ENCODE measurements at regions not wholly inside any gene's neighbourhood (a gene's known extent, or its start where the extent isn't known, plus 50 kb on each side); places are given as distances from the start of the nearest gene placed in this dataset.

DNA sequence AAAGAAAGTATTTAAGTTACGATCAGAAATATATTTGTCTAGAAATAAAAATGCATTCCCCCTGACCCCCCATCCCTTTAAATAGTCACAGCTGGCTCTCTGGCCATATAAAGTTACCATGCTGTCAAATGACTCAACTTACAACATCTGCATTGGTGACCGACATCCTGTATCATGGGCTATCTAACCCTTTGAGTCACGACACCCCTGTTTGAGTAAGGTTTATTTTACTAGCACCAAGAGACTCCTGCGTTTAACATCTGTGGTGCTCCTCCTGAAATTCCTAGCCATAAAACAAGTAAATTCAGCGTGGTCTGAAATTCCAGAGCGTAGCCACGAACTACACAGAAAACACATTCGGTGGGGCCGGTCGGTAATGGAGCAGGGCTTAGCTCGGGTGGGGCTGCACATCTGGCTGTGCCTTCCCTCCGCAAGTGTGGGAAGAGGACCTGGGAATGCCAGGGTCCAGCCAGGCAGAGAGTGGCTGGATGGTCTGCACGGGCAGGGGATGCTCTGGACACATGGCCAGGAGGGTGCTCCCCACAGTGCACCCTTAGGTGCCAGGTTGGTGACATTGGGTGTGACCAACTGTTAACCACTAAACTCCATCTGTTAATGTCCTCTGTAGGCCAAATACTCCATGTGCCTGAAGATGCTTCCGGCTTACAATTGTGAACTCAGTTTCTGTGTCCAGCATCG, 53.0 kb upstream of the CLDN14 start:
- H3K27ac ChIP-seq (ENCODE audit: low read length), result no peak overlapping the region
- 80% methylated on average over 1 of the region's 15 CpGs for WGBS (ENCODE audit: insufficient coverage, low lambda C conversion rate)
- no peak for DNase-seq

DNA sequence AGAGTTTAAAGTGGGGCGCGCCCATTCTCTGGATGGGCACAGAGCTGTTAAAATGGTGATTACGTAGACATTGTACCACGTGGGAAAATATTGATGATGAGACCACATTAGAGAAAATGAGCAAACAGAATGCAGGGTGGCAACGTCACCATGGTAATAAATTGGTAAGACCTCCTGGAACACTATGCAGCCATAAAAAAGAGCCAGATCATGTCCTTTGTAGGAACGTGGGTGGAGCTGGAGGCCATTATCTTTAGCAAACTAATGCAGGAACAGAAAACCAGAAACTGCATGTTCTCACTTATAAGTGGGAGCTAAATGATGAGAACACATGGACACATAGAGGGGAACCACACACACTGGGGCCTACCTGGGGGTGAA, 53.5 kb upstream of the CLDN14 start:
- H3K9me3 ChIP-seq (ENCODE audit: control insufficient read depth, low read depth, low read length), result no peaks in the 10 kb centered on the region
- no peak overlapping the region for H3K4me3 ChIP-seq (ENCODE audit: low read length)
- H3K4me1 ChIP-seq (ENCODE audit: control insufficient read depth, insufficient read depth, low read length), result no peaks in the 10 kb centered on the region
- peaks cover 12% of the 10 kb centered on the region for H3K27me3 ChIP-seq (ENCODE audit: control insufficient read depth, insufficient read depth, low read length)
- no peaks in the 10 kb centered on the region for H3K36me3 ChIP-seq (ENCODE audit: control insufficient read depth, insufficient read depth, low read length)
- H3K27ac ChIP-seq (ENCODE audit: low read length), result no peak overlapping the region
- DNase-seq, result no peak
- WGBS (ENCODE audit: insufficient coverage, low lambda C conversion rate), result 83% methylated on average over 1 of the region's 6 CpGs

More for the DNA sequence above, 53.0 kb upstream of the CLDN14 start:
- Histone ChIP-seq H3K9me3 (ENCODE audit: control insufficient read depth, low read depth, low read length) (no peaks in the 10 kb centered on the region), H3K27me3 (ENCODE audit: control insufficient read depth, insufficient read depth, low read length) (peaks cover 16% of the 10 kb centered on the region), H3K36me3 (ENCODE audit: control insufficient read depth, insufficient read depth, low read length) (no peaks in the 10 kb centered on the region), H3K4me1 (ENCODE audit: control insufficient read depth, insufficient read depth, low read length) (no peaks in the 10 kb centered on the region), H3K4me3 (ENCODE audit: low read length) (no peak overlapping the region)

DNA sequence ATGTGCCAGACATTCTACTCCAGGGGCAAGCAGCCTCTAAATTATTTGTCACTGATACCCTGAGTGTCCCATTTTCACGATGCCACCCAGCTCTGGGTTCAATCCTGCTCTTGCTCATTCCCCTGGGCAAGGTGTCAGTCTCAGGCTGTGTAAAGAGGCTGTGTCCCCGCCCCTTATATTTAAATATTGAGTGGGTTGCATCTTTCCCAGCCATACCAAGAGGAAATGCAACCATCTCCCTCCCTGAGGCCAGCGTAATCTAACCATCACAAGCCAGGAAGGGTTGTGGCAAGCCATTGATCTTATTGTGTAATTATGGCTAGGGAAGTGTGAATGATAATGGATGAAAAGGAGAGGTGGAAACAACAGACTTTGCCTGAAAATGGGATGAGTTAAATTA, 54.7 kb upstream of the CLDN14 start:
- no CpG with 5 or more reads among the region's 3 CpGs for WGBS (ENCODE audit: insufficient coverage, low lambda C conversion rate)
- H3K4me3 ChIP-seq (ENCODE audit: low read length), result no peak overlapping the region
- H3K4me1 ChIP-seq (ENCODE audit: control insufficient read depth, insufficient read depth, low read length), result no peaks in the 10 kb centered on the region
- no peak for DNase-seq
- H3K27me3 ChIP-seq (ENCODE audit: control insufficient read depth, insufficient read depth, low read length), result peaks cover 9% of the 10 kb centered on the region
- no peaks in the 10 kb centered on the region for H3K36me3 ChIP-seq (ENCODE audit: control insufficient read depth, insufficient read depth, low read length)
- no peak overlapping the region for H3K27ac ChIP-seq (ENCODE audit: low read length)
- H3K9me3 ChIP-seq (ENCODE audit: control insufficient read depth, low read depth, low read length), result no peaks in the 10 kb centered on the region

DNA sequence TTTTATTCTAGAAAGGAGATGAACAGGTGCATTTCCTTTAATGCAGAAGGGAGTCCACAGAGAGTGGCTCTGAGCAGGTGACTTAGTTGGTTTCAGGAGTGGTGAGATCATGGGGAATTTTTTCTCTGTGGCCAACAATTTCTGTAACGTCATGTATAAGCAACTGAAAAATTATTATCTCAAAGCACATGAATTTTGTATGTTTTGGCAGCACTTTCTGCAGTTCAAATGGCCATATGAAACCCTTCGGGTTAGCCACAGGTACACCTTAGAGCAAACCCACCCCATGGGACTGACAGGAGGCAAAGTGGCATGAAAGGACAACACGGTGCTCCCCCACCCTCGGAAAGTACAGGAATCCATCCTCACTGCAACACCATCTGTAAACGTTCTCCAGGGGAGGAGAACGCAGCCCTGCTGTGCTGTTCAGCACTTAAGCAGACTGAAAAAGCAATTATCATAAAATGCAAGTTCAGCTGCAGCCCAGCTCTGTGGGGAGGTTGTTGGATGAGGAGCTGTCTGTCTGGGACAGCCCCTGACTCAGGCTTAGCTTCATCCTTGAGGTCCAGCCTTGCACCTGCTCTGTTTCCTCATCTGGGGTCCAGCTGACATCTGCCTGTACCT, 55.8 kb upstream of the CLDN14 start:
- WGBS (ENCODE audit: insufficient coverage, low lambda C conversion rate), result no CpG with 5 or more reads among the region's 6 CpGs
- H3K27me3 ChIP-seq (ENCODE audit: control insufficient read depth, insufficient read depth, low read length), result peaks cover 10% of the 10 kb centered on the region
- DNase-seq, result no peak

DNA sequence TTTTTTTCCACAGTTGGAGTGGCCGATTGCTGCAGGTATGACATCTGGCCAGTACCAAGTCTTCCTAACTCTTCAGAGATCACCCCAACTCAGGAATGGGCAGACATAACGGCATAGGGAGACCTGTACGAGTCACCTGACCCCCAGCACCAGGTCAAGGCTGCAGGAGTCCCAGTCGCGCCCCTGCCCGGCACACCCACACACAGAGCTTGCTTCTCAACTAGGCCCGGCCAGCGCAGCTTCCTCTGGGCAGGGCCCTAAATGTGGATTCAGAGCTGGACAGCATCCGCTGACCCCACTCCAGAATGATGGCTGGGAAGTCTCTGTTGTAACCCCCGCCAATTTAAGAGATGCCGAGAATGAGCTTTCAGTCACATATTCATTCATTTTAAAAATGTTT, 58.8 kb upstream of the CLDN14 start:
- peaks cover 38% of the 10 kb centered on the region for H3K27me3 ChIP-seq (ENCODE audit: control insufficient read depth, insufficient read depth, low read length)
- peaks cover 3% of the 10 kb centered on the region for H3K9me3 ChIP-seq (ENCODE audit: control insufficient read depth, low read depth, low read length)
- H3K4me3 ChIP-seq (ENCODE audit: low read length), result no peak overlapping the region
- no peaks in the 10 kb centered on the region for H3K4me1 ChIP-seq (ENCODE audit: control insufficient read depth, insufficient read depth, low read length)
- DNase-seq, result no peak
- no peaks in the 10 kb centered on the region for H3K36me3 ChIP-seq (ENCODE audit: control insufficient read depth, insufficient read depth, low read length)
- H3K27ac ChIP-seq (ENCODE audit: low read length), result no peak overlapping the region
- WGBS (ENCODE audit: insufficient coverage, low lambda C conversion rate), result no CpG with 5 or more reads among the region's 11 CpGs

More for the DNA sequence above, 55.8 kb upstream of the CLDN14 start:
- no peak overlapping the region for H3K4me3 ChIP-seq (ENCODE audit: low read length)
- H3K36me3 ChIP-seq (ENCODE audit: control insufficient read depth, insufficient read depth, low read length), result no peaks in the 10 kb centered on the region
- H3K4me1 ChIP-seq (ENCODE audit: control insufficient read depth, insufficient read depth, low read length), result no peaks in the 10 kb centered on the region
- no peak overlapping the region for H3K27ac ChIP-seq (ENCODE audit: low read length)
- no peaks in the 10 kb centered on the region for H3K9me3 ChIP-seq (ENCODE audit: control insufficient read depth, low read depth, low read length)

DNA sequence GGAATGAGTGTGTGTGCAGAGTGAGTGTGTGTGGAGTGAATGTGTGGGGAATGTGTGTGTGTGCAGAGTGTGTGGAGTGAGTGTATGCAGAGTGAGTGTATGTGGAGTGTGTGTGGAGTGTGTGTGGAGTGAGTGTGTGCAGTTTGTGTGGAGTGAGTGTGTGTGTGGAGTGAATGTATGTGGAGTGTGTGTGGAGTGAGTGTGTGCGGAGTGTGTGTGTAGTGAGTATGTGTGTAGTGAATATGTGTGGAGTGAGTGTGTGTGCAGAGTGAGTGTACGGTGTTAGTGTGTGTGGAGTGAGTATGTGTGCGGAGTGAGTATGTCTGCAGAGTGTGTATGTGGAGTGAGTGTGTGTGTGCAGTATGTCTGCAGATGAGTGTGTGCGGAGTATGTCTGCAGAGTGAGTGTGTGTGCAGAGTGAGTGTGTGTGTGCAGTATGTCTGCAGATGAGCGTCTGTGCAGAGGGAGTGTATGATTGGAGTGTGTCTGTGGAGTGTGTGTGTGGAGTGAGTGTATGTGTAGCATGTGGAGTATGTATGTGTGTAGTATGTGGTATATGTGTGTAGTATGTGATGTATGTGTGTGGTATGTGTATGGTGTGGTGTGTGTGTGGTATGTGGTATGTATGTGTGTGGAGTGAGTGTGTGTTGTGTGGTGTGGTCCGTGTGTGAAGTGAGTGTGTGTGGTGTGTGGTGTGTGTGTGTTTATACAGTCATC, 59.7 kb upstream of the CLDN14 start:
- Histone ChIP-seq H3K9me3 (ENCODE audit: control insufficient read depth, low read depth, low read length) (peaks cover 3% of the 10 kb centered on the region), H3K27ac (ENCODE audit: low read length) (no peak overlapping the region), H3K27me3 (ENCODE audit: control insufficient read depth, insufficient read depth, low read length) (peaks cover 47% of the 10 kb centered on the region), H3K36me3 (ENCODE audit: control insufficient read depth, insufficient read depth, low read length) (no peaks in the 10 kb centered on the region), H3K4me3 (ENCODE audit: low read length) (no peak overlapping the region), H3K4me1 (ENCODE audit: control insufficient read depth, insufficient read depth, low read length) (no peaks in the 10 kb centered on the region)
- WGBS (ENCODE audit: insufficient coverage, low lambda C conversion rate), result 100% methylated on average over 1 of the region's 6 CpGs
- no peak for DNase-seq

DNA sequence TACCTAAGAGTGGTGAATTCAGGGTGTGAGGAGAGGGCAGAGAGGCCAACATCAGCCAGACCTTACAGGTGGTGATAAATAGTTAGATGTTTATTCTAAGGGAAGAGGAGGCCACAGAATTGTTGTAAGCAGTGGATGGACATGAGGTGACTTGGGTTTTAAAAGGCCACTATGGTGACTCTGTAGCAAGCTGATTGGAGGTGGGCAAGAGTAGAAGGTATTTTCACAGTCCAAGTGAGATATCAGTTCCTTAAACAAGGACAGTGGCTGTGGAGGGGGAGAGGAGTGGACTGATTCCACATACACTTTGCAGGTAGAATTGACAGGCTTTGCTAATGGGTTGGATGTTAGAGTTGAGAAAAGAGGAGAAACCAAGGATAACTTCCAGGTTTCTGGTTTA, 60.8 kb upstream of the CLDN14 start:
- Histone ChIP-seq H3K4me3 (ENCODE audit: low read length) (no peak overlapping the region), H3K27ac (ENCODE audit: low read length) (no peak overlapping the region), H3K36me3 (ENCODE audit: control insufficient read depth, insufficient read depth, low read length) (no peaks in the 10 kb centered on the region), H3K9me3 (ENCODE audit: control insufficient read depth, low read depth, low read length) (peaks cover 3% of the 10 kb centered on the region), H3K27me3 (ENCODE audit: control insufficient read depth, insufficient read depth, low read length) (peaks cover 55% of the 10 kb centered on the region), H3K4me1 (ENCODE audit: control insufficient read depth, insufficient read depth, low read length) (no peaks in the 10 kb centered on the region)
- no peak for DNase-seq

DNA sequence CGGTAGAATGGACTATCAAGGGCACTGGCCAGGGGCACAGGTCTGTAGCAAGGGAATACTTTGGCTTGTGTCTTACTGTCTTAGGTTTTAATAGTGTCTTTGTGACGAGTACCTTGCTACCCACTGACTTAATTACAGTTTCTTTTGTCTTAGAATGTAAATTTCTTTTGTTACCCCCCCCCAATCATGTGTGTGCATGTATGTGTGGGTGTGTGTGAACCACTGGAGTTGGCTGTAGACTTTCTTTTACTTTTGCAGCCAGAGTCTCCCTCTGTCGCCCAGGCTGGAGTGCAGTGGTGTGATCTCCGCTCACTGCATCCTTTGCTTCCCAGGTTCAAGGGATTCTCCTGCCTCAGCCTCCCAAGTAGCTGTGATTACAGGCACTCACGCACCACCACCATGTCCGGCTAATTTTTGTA, 61.8 kb upstream of the CLDN14 start:
- H3K4me1 ChIP-seq (ENCODE audit: control insufficient read depth, insufficient read depth, low read length), result no peaks in the 10 kb centered on the region
- H3K36me3 ChIP-seq (ENCODE audit: control insufficient read depth, insufficient read depth, low read length), result no peaks in the 10 kb centered on the region
- no peak overlapping the region for H3K4me3 ChIP-seq (ENCODE audit: low read length)
- H3K9me3 ChIP-seq (ENCODE audit: control insufficient read depth, low read depth, low read length), result peaks cover 3% of the 10 kb centered on the region
- 86% methylated on average over 2 of the region's 6 CpGs for WGBS (ENCODE audit: insufficient coverage, low lambda C conversion rate)
- H3K27me3 ChIP-seq (ENCODE audit: control insufficient read depth, insufficient read depth, low read length), result peaks cover 56% of the 10 kb centered on the region
- no peak for DNase-seq
- no peak overlapping the region for H3K27ac ChIP-seq (ENCODE audit: low read length)

DNA sequence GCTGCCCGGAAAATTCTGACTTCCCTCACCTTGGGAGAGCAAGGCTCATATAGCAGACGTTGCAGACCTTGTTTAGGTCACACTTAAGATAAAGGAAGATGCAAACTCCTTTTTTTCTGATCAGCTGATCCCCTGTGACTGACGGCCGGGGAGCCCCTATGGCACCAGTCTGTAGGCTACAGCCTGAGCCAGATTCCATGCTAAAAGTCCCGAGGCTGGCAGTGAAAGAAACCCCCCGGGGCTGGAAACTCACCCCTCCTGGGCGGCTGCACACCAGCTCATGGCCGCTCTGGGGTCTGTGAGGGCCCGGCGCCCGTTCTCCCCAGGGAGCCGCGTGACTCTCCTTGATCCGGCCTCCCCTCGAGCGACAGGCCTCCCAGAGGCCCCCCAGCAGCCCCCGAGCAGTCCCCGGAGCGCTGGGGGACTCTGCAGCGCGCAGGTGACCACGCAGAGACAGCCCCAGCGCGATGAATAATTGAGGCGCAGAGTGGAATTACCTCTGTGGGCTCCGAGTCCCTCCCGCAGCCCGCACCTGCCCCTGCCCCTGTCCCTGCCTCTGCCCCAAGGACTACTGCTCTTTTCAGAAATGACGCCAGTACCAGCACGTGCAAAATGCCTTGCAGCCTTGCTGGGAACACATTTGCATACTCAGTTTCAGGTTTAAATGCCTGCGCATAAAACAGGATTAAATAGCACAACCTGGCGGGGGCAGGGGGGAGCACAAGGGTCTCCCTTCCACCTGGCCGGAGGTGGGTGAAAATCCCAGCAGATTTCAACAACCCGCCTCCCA, 62.6 kb upstream of the CLDN14 start:
- DNase-seq, result no peak
- WGBS (ENCODE audit: insufficient coverage, low lambda C conversion rate), result no CpG with 5 or more reads among the region's 34 CpGs
- peaks cover 60% of the 10 kb centered on the region for H3K27me3 ChIP-seq (ENCODE audit: control insufficient read depth, insufficient read depth, low read length)

DNA sequence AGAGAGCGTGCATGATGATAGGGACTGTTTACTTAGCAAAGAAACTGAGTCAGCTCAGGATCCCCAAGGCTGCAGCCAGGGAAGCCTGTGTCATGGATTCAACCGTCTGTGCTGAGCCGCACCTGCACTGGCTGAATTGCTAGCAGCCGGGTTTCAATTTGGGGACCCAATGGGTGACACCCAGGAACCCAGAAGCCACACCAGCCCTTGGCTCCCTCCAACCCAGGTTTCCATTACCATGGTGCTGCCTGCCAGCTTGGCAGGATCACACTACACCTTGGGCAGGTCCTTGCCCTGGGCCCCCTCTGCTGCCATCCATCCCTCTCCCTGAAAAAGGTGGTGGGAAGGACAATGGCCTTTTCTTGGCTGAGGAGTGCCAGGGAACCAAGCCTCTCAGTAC, 64.0 kb upstream of the CLDN14 start:
- peaks cover 66% of the 10 kb centered on the region for H3K27me3 ChIP-seq (ENCODE audit: control insufficient read depth, insufficient read depth, low read length)
- no peak overlapping the region for H3K27ac ChIP-seq (ENCODE audit: low read length)

More for the DNA sequence above, 62.6 kb upstream of the CLDN14 start:
- Histone ChIP-seq H3K4me1 (ENCODE audit: control insufficient read depth, insufficient read depth, low read length) (no peaks in the 10 kb centered on the region), H3K27ac (ENCODE audit: low read length) (no peak overlapping the region), H3K4me3 (ENCODE audit: low read length) (no peak overlapping the region), H3K9me3 (ENCODE audit: control insufficient read depth, low read depth, low read length) (peaks cover 3% of the 10 kb centered on the region), H3K36me3 (ENCODE audit: control insufficient read depth, insufficient read depth, low read length) (no peaks in the 10 kb centered on the region)

More for the DNA sequence above, 64.0 kb upstream of the CLDN14 start:
- Histone ChIP-seq H3K36me3 (ENCODE audit: control insufficient read depth, insufficient read depth, low read length) (no peaks in the 10 kb centered on the region), H3K4me1 (ENCODE audit: control insufficient read depth, insufficient read depth, low read length) (no peaks in the 10 kb centered on the region), H3K9me3 (ENCODE audit: control insufficient read depth, low read depth, low read length) (peaks cover 3% of the 10 kb centered on the region), H3K4me3 (ENCODE audit: low read length) (no peak overlapping the region)
- no peak for DNase-seq
- WGBS (ENCODE audit: insufficient coverage, low lambda C conversion rate), result no CpG with 5 or more reads among the region's 4 CpGs
